Smooth muscle cell (in vitro differentiated cells): ENCODE measurements at regions not wholly inside any gene's neighbourhood (a gene's known extent, or its start where the extent isn't known, plus 50 kb on each side); places are given as distances from the start of the nearest gene placed in this dataset.

Experiments used
- DNase-seq: peaks from one replicate; lab custom pipeline; 2025; ENCODE audit not compliant: unreplicated experiment; lab: John Stamatoyannopoulos, UW
- H2AFZ ChIP-seq: fragments of 200-600 bp; sonication (generic); 2 replicates; pipeline ENCODE4 v1.6.0; 2016; ENCODE audit warnings: antibody characterized with exemption, low read depth, mild to moderate bottlenecking
- H3F3A ChIP-seq: fragments of 200-600 bp; sonication (generic); 2 replicates; pipeline ENCODE4 v1.6.0; 2017; ENCODE audit warnings: antibody characterized with exemption, low read depth
- H3K27ac ChIP-seq: fragments of 200-600 bp; sonication (generic); 2 replicates; pipeline ENCODE4 v1.5.1; 2016; ENCODE audit warnings: low read depth, mild to moderate bottlenecking
- H3K27me3 ChIP-seq: fragments of 200-600 bp; sonication (generic); 2 replicates; pipeline ENCODE4 v1.6.1; 2016; ENCODE audit warnings: low read depth, mild to moderate bottlenecking
- H3K36me3 ChIP-seq: fragments of 200-600 bp; sonication (generic); 2 replicates; pipeline ENCODE4 v1.5.1; 2016; ENCODE audit warnings: low read depth
- H3K4me1 ChIP-seq: fragments of 200-600 bp; sonication (generic); 2 replicates; pipeline ENCODE4 v1.5.1; 2016; ENCODE audit warnings: low read depth
- H3K4me2 ChIP-seq: fragments of 200-600 bp; sonication (generic); 2 replicates; pipeline ENCODE4 v1.6.0; 2016; ENCODE audit warnings: mild to moderate bottlenecking
- H3K4me3 ChIP-seq: fragments of 200-600 bp; sonication (generic); 2 replicates; pipeline ENCODE4 v1.5.1; 2016; ENCODE audit warnings: mild to moderate bottlenecking
- H3K79me2 ChIP-seq: fragments of 200-600 bp; sonication (generic); 2 replicates; pipeline ENCODE4 v1.6.0; 2016; ENCODE audit warnings: low read depth, mild to moderate bottlenecking
- H3K9ac ChIP-seq: fragments of 200-600 bp; sonication (generic); 2 replicates; pipeline ENCODE4 v1.6.0; 2016; ENCODE audit warnings: low read depth
- H3K9me3 ChIP-seq: fragments of 200-600 bp; sonication (generic); replicated peaks from 2 replicates; pipeline ENCODE4 v1.5.1; 2016; ENCODE audit warnings: low read depth
- H4K20me1 ChIP-seq: fragments of 200-600 bp; sonication (generic); 2 replicates; pipeline ENCODE4 v1.6.0; 2016; ENCODE audit warnings: low read depth
- CTCF ChIP-seq: fragments of 200-600 bp; sonication (generic); IDR thresholded peaks from 2 replicates; pipeline ENCODE4 v1.5.1; 2017; ENCODE audit warnings: borderline replicate concordance, mild to moderate bottlenecking, antibody characterized with exemption; ENCODE audit not compliant: insufficient read depth, poor library complexity, severe bottlenecking
- WGBS: methylation state at CpG from one replicate; pipeline ENCODE4 v1.1.7; 2016; ENCODE audit warnings: low lambda C conversion rate; 5-methylcytosine and 5-hydroxymethylcytosine counted together

DNA sequence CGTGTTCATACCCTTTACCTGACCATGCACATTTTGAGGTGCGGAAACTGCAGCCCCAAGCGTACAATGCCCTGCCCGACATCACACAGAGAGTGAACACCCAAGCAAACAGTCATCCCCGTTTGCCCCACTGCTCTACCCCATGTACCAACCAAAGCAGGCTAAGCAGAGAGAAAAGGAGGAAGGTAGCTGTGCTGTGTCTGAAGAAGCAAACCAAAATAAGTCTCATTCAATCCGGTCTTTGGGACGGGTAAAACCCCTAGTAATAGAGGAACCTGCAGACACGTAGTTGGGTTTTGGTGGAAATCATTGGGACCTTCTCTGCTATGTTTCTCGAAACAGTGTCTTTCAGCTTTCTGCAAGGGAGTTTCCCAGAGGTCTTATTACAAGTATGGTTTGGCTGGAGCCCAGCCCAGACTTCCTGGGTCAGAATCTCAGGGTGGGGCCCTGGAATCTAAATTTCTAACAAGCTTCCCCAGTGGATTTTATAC, 164.6 kb upstream of the HES1 start:
- no peak for TF ChIP-seq CTCF
- peak overlapping the region; percentile 95 for H3K27ac ChIP-seq
- H3K36me3 ChIP-seq = no peaks in the 10 kb centered on the region
- peak overlapping the region; percentile 79 for H3K4me2 ChIP-seq
- H3K9ac ChIP-seq = peak overlapping the region; percentile 13
- no peaks in the 10 kb centered on the region for H3K27me3 ChIP-seq
- H3K4me1 ChIP-seq = peaks cover 64% of the 10 kb centered on the region
- WGBS = 78% methylated on average over 9 of the region's 9 CpGs
- no peaks in the 10 kb centered on the region for H3K9me3 ChIP-seq
- H4K20me1 ChIP-seq = no peaks in the 10 kb centered on the region
- H3K79me2 ChIP-seq = no peaks in the 10 kb centered on the region
- no peak overlapping the region for H2AFZ ChIP-seq
- peaks cover 36% of the 10 kb centered on the region for H3F3A ChIP-seq
- no peak for DNase-seq
- no peak overlapping the region for H3K4me3 ChIP-seq

- Histone ChIP-seq H3K9me3 (no peaks in the 10 kb centered on the region), H2AFZ (no peak overlapping the region), H3K4me2 (peak overlapping the region; percentile 79), H3F3A (peaks cover 36% of the 10 kb centered on the region), H3K4me1 (peaks cover 66% of the 10 kb centered on the region), H3K36me3 (no peaks in the 10 kb centered on the region), H4K20me1 (no peaks in the 10 kb centered on the region), H3K79me2 (no peaks in the 10 kb centered on the region), H3K27me3 (no peaks in the 10 kb centered on the region), H3K27ac (peak overlapping the region; percentile 95), H3K9ac (peak overlapping the region; percentile 68), H3K4me3 (no peak overlapping the region)
- 86% methylated on average over 1 of the region's 1 CpG for WGBS
- DNase-seq = no peak
- TF ChIP-seq CTCF = no peak
Observed at GRCh38 chr3:193971966-193972365, 164.0 kb upstream of the HES1 start.

GRCh38 chr3:193972832-193973231, 163.1 kb upstream of the HES1 start:
- Histone ChIP-seq H3K79me2 (no peaks in the 10 kb centered on the region), H3K4me1 (peaks cover 66% of the 10 kb centered on the region), H3F3A (peaks cover 36% of the 10 kb centered on the region), H3K4me3 (no peak overlapping the region), H2AFZ (no peak overlapping the region), H3K9me3 (no peaks in the 10 kb centered on the region), H4K20me1 (no peaks in the 10 kb centered on the region), H3K9ac (peak overlapping the region; percentile 68), H3K27ac (peak overlapping the region; percentile 95), H3K4me2 (peak overlapping the region; percentile 79), H3K36me3 (no peaks in the 10 kb centered on the region), H3K27me3 (no peaks in the 10 kb centered on the region)
- no peak for TF ChIP-seq CTCF
- WGBS = 56% methylated on average over 3 of the region's 3 CpGs
- DNase-seq = no peak

- no peaks in the 10 kb centered on the region for H3K9me3 ChIP-seq
Observed at GRCh38 chr3:193974191-193974652, 161.7 kb upstream of the HES1 start.

More at GRCh38 chr3:193974191-193974652, 161.7 kb upstream of the HES1 start:
- Histone ChIP-seq H3K79me2 (no peaks in the 10 kb centered on the region), H3K4me1 (peaks cover 75% of the 10 kb centered on the region), H2AFZ (no peak overlapping the region), H3K4me2 (peak overlapping the region; percentile 79), H3K4me3 (no peak overlapping the region), H3K36me3 (no peaks in the 10 kb centered on the region), H3K27me3 (no peaks in the 10 kb centered on the region), H3F3A (peaks cover 36% of the 10 kb centered on the region), H3K9ac (peak overlapping the region; percentile 88), H4K20me1 (no peaks in the 10 kb centered on the region), H3K27ac (peak overlapping the region; percentile 95)
- no peak for DNase-seq
- WGBS = 6% methylated on average over 8 of the region's 8 CpGs
- no peak for TF ChIP-seq CTCF
